GM12878 (cell line): ENCODE measurements at regions not wholly inside any gene's neighbourhood (a gene's known extent, or its start where the extent isn't known, plus 50 kb on each side); places are given as distances from the start of the nearest gene placed in this dataset.

Source experiments
- ATAC-seq: fragments of 200-7000 bp; cut with Tn5 transposase; 3 replicates; pipeline ENCODE4 v1.9.1; 2020; ENCODE audit warnings: mild to moderate bottlenecking, moderate library complexity
- BruUV-seq: library from RNA; stranded (reverse); fragments of 400-500 nt; replicated peaks from 2 replicates; lab custom pipeline; 2021; lab: Mats Ljungman, UMichigan
- CTCF ChIA-PET: fragments of 300-600 bp; sonication (Branson Sonifier 250); formaldehyde crosslinking; extraction: SDS; loops from one replicate; lab custom pipeline; 2021; ENCODE audit warnings: inconsistent platforms; lab: Yijun Ruan, JAX
- POLR2A ChIA-PET: fragments of 350-600 bp; formaldehyde crosslinking; extraction: SDS; loops from one replicate; lab custom pipeline; 2021; ENCODE audit warnings: inconsistent platforms; lab: Charles Lee
- RAD21 ChIA-PET: fragments of 300-600 bp; sonication (Branson Sonifier 250); formaldehyde crosslinking; loops from one replicate; lab custom pipeline; 2023; ENCODE audit warnings: antibody characterized with exemption; ENCODE audit not compliant: unreplicated experiment; lab: Charles Lee
- SMC1A ChIA-PET: fragments of 300-600 bp; sonication (Branson Sonifier 250); formaldehyde crosslinking; loops from one replicate; lab custom pipeline; 2023; ENCODE audit not compliant: unreplicated experiment, uncharacterized antibody; lab: Charles Lee
- DNase-seq: peaks from one replicate; pipeline ENCODE4 v3.0.0-alpha.2; 2011; ENCODE audit warnings: low read depth, low spot score
- FAIRE-seq: peaks from 3 replicates; lab custom pipeline; 2011; peaks lifted over from hg19 to GRCh38; lab: Jason Lieb, UNC
- H2AFZ ChIP-seq: 2 replicates; pipeline ENCODE4 v1.6.0; 2011; ENCODE audit warnings: low read depth, low read length, control low read depth; ENCODE audit not compliant: control insufficient read depth
- H3K27ac ChIP-seq: 2 replicates; pipeline ENCODE4 v1.5.1; 2011; ENCODE audit warnings: control low read depth; ENCODE audit not compliant: control insufficient read depth, insufficient read depth
- H3K27me3 ChIP-seq, 2 experiments: replicated peaks in 1 of 2; 2 replicates each; pipeline versions ENCODE4 v1.6.0 to v1.6.1; 2011; ENCODE audit warnings: low read length in 1 of 2; ENCODE audit not compliant: control insufficient read depth in 2 of 2, insufficient read depth in 2 of 2
- H3K36me3 ChIP-seq, 2 experiments: 2 replicates each; pipeline ENCODE4 v1.5.1; 2011; ENCODE audit warnings: low read length in 1 of 2; ENCODE audit not compliant: control insufficient read depth in 2 of 2, insufficient read depth in 2 of 2
- H3K4me1 ChIP-seq: 2 replicates; pipeline ENCODE4 v1.6.1; 2011; ENCODE audit warnings: mild to moderate bottlenecking, low read length, moderate library complexity, mixed read lengths; ENCODE audit not compliant: control insufficient read depth, insufficient read depth
- H3K4me2 ChIP-seq: 2 replicates; pipeline ENCODE4 v1.6.0; 2011; ENCODE audit warnings: control low read depth; ENCODE audit not compliant: control insufficient read depth, insufficient read depth
- H3K4me3 ChIP-seq: fragments of 200-600 bp; sonication (generic); 2 replicates; pipeline ENCODE4 v1.5.1; 2016
- H3K79me2 ChIP-seq: 2 replicates; pipeline ENCODE4 v1.6.0; 2011; ENCODE audit warnings: low read length; ENCODE audit not compliant: control insufficient read depth, insufficient read depth
- H3K9ac ChIP-seq: 2 replicates; pipeline ENCODE4 v1.8.0; 2011; ENCODE audit warnings: low read length, control low read depth, mixed read lengths; ENCODE audit not compliant: control insufficient read depth, insufficient read depth
- H3K9me3 ChIP-seq: replicated peaks from 3 replicates; pipeline ENCODE4 v1.5.1; 2011; ENCODE audit warnings: mild to moderate bottlenecking, low read length; ENCODE audit not compliant: control insufficient read depth, insufficient read depth
- H4K20me1 ChIP-seq: 2 replicates; pipeline ENCODE4 v1.6.0; 2011; ENCODE audit not compliant: control insufficient read depth, insufficient read depth
- CEBPB ChIP-seq, 2 experiments: fragments of 150-350 bp in 1 of 2; IDR thresholded peaks; 2 replicates each; pipeline ENCODE4 v1.6.1; 2012 to 2014; ENCODE audit warnings: low read depth in 2 of 2, low read length in 2 of 2, borderline replicate concordance in 1 of 2, inconsistent platforms in 1 of 2
- MXI1 ChIP-seq: fragments of 150-350 bp; IDR thresholded peaks from 2 replicates; pipeline ENCODE4 v1.6.1; 2011; ENCODE audit warnings: low read depth, mild to moderate bottlenecking, inconsistent platforms, low read length, improper control_type of control experiment
- NFYA ChIP-seq: IDR thresholded peaks from 2 replicates; pipeline ENCODE4 v1.6.1; 2011; ENCODE audit warnings: low read depth, mild to moderate bottlenecking, low read length, improper control_type of control experiment, borderline replicate concordance
- SMAD1 ChIP-seq: fragments of 450-650 bp; IDR thresholded peaks from 2 replicates; pipeline ENCODE4 v1.6.1; 2018; ENCODE audit warnings: mild to moderate bottlenecking, low read depth; ENCODE audit not compliant: partially characterized antibody
- YBX1 ChIP-seq: fragments of 450-650 bp; IDR thresholded peaks from 2 replicates; pipeline ENCODE4 v1.6.1; 2016; ENCODE audit warnings: antibody characterized with exemption
- ZNF274 ChIP-seq: IDR thresholded peaks from one replicate; pipeline ENCODE4 v1.8.0; 2011; ENCODE audit not compliant: insufficient read length, insufficient read depth
- ZSCAN29 ChIP-seq: fragments of 450-650 bp; IDR thresholded peaks from 2 replicates; pipeline ENCODE4 v1.6.1; 2017; ENCODE audit warnings: mild to moderate bottlenecking, moderate library complexity
- WGBS: methylation state at CpG from one replicate; pipeline ENCODE4 v1.1.6; 2016; ENCODE audit warnings: low lambda C conversion rate; ENCODE audit not compliant: insufficient replicate concordance, insufficient coverage; ENCODE audit errors: missing lambda C conversion rate; 5-methylcytosine and 5-hydroxymethylcytosine counted together
- in situ Hi-C: fragments of 300-500 bp; cut with MboI; formaldehyde crosslinking; loops from 9 replicates; pipeline ENCODE4 v1.14.3; 2018; ENCODE audit warnings: mixed read lengths
- intact Hi-C: fragments of 100-400 bp; cut with micrococcal nuclease; formaldehyde crosslinking; loops from one replicate; pipeline ENCODE4 v1.14.2; 2022; ENCODE audit not compliant: unreplicated experiment
- TF ChIP-seq, protein P1 (sequence below), 3 experiments: IDR thresholded peaks in 2 of 3; conservative IDR thresholded peaks in 1 of 3; 2 replicates each; pipeline ENCODE4 v1.5.1; 2011; ENCODE audit warnings: low read depth in 3 of 3, low read length in 3 of 3, mild to moderate bottlenecking in 3 of 3, control low read depth in 2 of 3, moderate library complexity in 2 of 3, inconsistent platforms in 1 of 3, mixed read lengths in 1 of 3; ENCODE audit not compliant: control insufficient read depth in 2 of 3, insufficient read depth in 1 of 3; ENCODE audit errors: extremely low read depth in 1 of 3
- TF ChIP-seq, protein P2 (sequence below): fragments of 450-650 bp; IDR thresholded peaks from 2 replicates; pipeline ENCODE4 v1.6.1; 2016; ENCODE audit warnings: mild to moderate bottlenecking

GRCh38 chr6:94052749-94053148 lies 633.4 kb upstream of the EPHA7 start:
- in situ Hi-C loops = no loop called here
- H3K9ac ChIP-seq = no peak overlapping the region
- no peak overlapping the region for H3K4me3 ChIP-seq
- no peaks in the 10 kb centered on the region for H3K27me3 ChIP-seq
- SMC1A ChIA-PET = no interaction called here
- no peak overlapping the region for H3K4me2 ChIP-seq
- no peaks in the 10 kb centered on the region for H3K36me3 ChIP-seq
- no peak for DNase-seq
- H3K27ac ChIP-seq = no peak overlapping the region
- intact Hi-C loops = no loop called here
- FAIRE-seq = no peak
- no peaks in the 10 kb centered on the region for H4K20me1 ChIP-seq
- RAD21 ChIA-PET = interaction anchor here (0.7 kb wide), 1 partner anchor 644 kb away, joined by 4 read pairs; no protein-coding TSS in a partner anchor
- H3K79me2 ChIP-seq = no peaks in the 10 kb centered on the region
- H2AFZ ChIP-seq = no peak overlapping the region
- TF ChIP-seq, protein P1, sequence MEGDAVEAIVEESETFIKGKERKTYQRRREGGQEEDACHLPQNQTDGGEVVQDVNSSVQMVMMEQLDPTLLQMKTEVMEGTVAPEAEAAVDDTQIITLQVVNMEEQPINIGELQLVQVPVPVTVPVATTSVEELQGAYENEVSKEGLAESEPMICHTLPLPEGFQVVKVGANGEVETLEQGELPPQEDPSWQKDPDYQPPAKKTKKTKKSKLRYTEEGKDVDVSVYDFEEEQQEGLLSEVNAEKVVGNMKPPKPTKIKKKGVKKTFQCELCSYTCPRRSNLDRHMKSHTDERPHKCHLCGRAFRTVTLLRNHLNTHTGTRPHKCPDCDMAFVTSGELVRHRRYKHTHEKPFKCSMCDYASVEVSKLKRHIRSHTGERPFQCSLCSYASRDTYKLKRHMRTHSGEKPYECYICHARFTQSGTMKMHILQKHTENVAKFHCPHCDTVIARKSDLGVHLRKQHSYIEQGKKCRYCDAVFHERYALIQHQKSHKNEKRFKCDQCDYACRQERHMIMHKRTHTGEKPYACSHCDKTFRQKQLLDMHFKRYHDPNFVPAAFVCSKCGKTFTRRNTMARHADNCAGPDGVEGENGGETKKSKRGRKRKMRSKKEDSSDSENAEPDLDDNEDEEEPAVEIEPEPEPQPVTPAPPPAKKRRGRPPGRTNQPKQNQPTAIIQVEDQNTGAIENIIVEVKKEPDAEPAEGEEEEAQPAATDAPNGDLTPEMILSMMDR (IDR thresholded peaks at IDR 0.05 in 2 of 3, conservative IDR thresholded peaks at IDR 0.05 in 1 of 3; ENCODE audit: control insufficient read depth in 2 of 3, extremely low read depth in 1 of 3, insufficient read depth in 1 of 3, low read depth in 3 of 3, low read length in 3 of 3) = peak in 1 of 3 experiments; percentile 18; a peak in 1 of 6 replicates
- TF ChIP-seq YBX1 = no peak
- TF ChIP-seq, all 136 proteins: peak for 1
- ChIA-PET POLR2A (no interaction called here), CTCF (no interaction called here)
- Histone ChIP-seq H3K9me3 (no peaks in the 10 kb centered on the region), H3K4me1 (no peaks in the 10 kb centered on the region)
- ATAC-seq = no peak
- BruUV-seq = no TSS peak
- 0% methylated on average over 1 of the region's 1 CpG for WGBS

DNA sequence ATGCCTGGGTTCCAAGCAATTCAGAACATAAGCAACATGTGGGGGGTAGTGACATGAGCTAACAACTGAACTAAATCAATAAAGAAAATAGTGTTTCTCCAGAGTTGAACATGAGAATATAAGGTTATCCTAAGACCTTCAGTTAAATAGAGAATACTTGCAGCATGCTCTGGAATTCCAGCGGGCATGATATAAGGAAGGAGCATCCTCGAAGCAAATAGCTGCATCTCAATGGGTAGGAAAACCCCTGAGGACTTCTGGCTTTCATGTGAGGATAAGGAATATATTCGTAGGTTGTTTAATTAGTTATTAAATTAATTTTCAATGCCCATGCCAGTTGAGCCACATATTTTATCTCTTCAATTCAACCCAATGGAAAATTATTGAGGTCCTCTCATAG lies 631.2 kb upstream of the EPHA7 start:
- RAD21 ChIA-PET = no interaction called here
- ATAC-seq = no peak

More for the DNA sequence above, 631.2 kb upstream of the EPHA7 start:
- intact Hi-C loops = no loop called here
- Histone ChIP-seq H3K4me2 (no peak overlapping the region), H2AFZ (no peak overlapping the region), H3K4me1 (no peaks in the 10 kb centered on the region), H4K20me1 (no peaks in the 10 kb centered on the region), H3K9ac (no peak overlapping the region), H3K4me3 (no peak overlapping the region), H3K27me3 (no peaks in the 10 kb centered on the region), H3K9me3 (no peaks in the 10 kb centered on the region), H3K27ac (no peak overlapping the region), H3K36me3 (no peaks in the 10 kb centered on the region), H3K79me2 (no peaks in the 10 kb centered on the region)
- BruUV-seq = no TSS peak
- ChIA-PET POLR2A (no interaction called here), SMC1A (no interaction called here), CTCF (no interaction called here)
- DNase-seq (no peak), FAIRE-seq (no peak)
- in situ Hi-C loops = no loop called here
- WGBS = 3% methylated on average over 3 of the region's 3 CpGs
- TF ChIP-seq MXI1 = no peak
- TF ChIP-seq SMAD1 = no peak
- TF ChIP-seq, protein P2, sequence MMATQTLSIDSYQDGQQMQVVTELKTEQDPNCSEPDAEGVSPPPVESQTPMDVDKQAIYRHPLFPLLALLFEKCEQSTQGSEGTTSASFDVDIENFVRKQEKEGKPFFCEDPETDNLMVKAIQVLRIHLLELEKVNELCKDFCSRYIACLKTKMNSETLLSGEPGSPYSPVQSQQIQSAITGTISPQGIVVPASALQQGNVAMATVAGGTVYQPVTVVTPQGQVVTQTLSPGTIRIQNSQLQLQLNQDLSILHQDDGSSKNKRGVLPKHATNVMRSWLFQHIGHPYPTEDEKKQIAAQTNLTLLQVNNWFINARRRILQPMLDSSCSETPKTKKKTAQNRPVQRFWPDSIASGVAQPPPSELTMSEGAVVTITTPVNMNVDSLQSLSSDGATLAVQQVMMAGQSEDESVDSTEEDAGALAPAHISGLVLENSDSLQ = no peak
- no peak for TF ChIP-seq NFYA
- TF ChIP-seq CEBPB (IDR thresholded peaks at IDR 0.05; ENCODE audit: borderline replicate concordance in 1 of 2, low read depth in 2 of 2, low read length in 2 of 2) = no peak
- TF ChIP-seq ZNF274 = no peak
- no peak for TF ChIP-seq ZSCAN29
